ENCODE measurements at regions not wholly inside any gene's neighbourhood (a gene's known extent, or its start where the extent isn't known, plus 50 kb on each side); places are given as distances from the start of the nearest gene placed in this dataset.

GRCh38 chr4:10753856-10754402 lies 69.4 kb upstream of the CLNK start:
- no peak for DNase-seq

- DNase-seq, result no peak
Observed at GRCh38 chr4:10753336-10753735, 68.8 kb upstream of the CLNK start.

- DNase-seq, result no peak
Observed at GRCh38 chr4:10750714-10751113, 66.1 kb upstream of the CLNK start.

DNA sequence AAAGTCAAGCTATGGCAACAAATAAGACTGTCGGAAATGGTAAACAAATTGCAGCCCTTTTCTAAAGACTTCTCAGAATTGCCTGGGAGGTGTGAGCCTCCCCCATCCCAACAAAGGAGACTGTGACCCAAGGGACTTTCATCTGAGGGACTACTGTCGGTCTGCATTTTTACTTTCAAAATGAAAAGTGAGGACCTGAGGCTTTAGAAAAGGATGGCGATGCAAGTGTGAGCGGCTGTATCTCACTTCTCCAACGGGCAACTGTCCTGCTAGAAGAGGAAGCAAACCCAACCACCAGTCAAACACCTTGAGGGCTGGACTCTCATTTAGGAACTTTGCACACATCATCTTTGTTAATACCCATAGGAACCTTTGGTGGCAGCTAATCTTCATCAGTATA lies 62.6 kb upstream of the CLNK start:
- peak in 5 of 51 donors; percentile 0 to 31 (median 11) for DNase-seq

DNA sequence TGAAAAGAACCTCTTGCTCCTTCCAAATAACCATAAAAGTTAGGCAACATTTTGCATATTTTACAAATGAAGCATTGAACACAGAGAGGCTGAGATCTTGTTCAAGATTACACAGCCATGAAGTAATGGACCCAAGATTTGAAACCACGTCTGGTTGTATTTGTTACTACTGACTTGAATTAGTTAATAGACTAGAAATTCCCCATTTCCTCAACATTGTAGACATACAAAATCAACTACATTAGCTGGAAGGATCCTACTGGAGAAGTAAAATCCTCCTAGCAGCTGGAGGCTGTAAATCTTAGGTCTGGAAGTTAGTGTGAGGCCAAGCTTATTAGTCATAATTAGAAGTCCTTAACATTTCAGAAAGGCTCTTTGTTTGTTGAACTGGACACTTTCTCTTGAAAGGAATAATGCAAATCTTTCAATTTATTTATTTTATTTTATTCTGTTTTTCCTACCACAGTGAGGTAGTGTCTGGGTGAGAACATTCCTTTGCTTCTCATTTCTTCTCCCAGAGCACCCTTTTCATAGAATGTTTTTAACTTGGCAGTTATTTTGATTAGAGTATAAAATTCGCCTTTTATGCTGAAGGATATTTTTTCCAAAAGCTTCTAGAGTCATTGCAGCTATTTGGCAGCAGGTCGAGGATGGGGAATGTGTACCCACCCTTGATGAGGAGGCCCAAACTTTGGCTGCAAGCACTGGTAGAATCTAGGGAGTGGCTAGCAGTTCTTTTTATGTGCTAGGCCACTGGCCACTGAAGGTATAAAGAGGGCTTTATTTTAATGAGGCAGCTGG lies 62.0 kb upstream of the CLNK start:
- DNase-seq, result peak in 21 of 51 donors; percentile 1 to 72 (median 31)

- DNase-seq, result no peak
Observed at GRCh38 chr4:10743357-10743756, 58.8 kb upstream of the CLNK start.

- DNase-seq, result no peak
Observed at GRCh38 chr4:10741961-10742699, 57.6 kb upstream of the CLNK start.

- DNase-seq, result no peak
Observed at GRCh38 chr4:10740891-10741620, 56.5 kb upstream of the CLNK start.

GRCh38 chr4:10740251-10740650 lies 55.7 kb upstream of the CLNK start:
- DNase-seq, result no peak

- DNase-seq, result no peak
Observed at GRCh38 chr4:10738826-10739489, 54.4 kb upstream of the CLNK start.

GRCh38 chr4:10737337-10737736 lies 52.8 kb upstream of the CLNK start:
- no peak for DNase-seq

- DNase-seq, result no peak
Observed at GRCh38 chr4:10736895-10737294, 52.3 kb upstream of the CLNK start.

DNA sequence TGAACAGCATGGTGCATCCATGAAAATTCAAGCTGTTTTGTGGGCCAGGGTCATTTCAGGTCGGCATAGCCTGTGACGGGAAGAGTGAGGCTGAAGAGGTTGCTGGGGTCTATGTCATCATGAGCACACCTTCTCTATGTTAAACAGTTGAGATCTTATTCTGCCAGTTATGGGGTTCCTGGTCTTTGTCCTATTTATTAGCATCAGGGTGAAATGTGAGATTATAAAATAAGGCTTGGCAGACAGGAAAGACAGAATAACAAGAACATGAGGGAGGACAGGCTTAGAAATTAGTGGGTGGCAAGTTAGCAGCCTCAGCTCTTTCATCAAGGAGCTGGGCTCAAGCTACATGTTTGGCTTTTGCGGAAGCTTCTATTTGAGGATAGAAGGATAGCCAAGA lies 51.7 kb upstream of the CLNK start:
- DNase-seq, result no peak

DNA sequence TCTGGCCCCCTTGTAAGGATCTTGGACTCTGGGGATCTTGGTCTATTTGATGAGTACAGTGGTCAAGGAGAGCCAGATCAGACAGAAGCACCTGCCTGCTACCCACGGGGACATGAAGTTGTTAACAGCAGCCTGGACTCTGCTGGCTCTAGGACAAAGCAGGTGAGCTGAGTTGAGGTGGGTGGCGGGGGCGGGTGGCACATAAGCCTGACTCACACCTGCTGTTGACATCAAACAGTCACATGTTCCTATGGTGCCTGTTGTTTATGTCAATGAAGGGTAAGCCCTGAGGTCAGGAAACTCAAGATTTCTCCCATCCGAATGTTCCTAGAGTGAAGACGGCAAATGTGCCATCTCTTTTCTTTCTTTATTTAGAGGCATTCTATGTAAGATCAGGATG lies 50.1 kb upstream of the CLNK start:
- no peak for DNase-seq

Data from hypothalamus (tissue), 51 donors.